Neural cell (in vitro differentiated cells): ENCODE measurements at regions not wholly inside any gene's neighbourhood (a gene's known extent, or its start where the extent isn't known, plus 50 kb on each side); places are given as distances from the start of the nearest gene placed in this dataset.

Source experiments
- POLR2AphosphoS5 ChIP-seq: IDR thresholded peaks from 2 replicates; pipeline ENCODE4 v1.6.1; 2012
- TAF1 ChIP-seq: IDR thresholded peaks from 2 replicates; pipeline ENCODE4 v1.6.1; 2012; ENCODE audit warnings: low read depth
- TF ChIP-seq, protein P1 (sequence below): fragments of 450-650 bp; IDR thresholded peaks from 2 replicates; pipeline ENCODE4 v1.5.1; 2014; ENCODE audit warnings: antibody characterized with exemption, mild to moderate bottlenecking, moderate library complexity; ENCODE audit not compliant: poor library complexity, severe bottlenecking
- TF ChIP-seq, protein P2 (sequence below): IDR thresholded peaks from 2 replicates; pipeline ENCODE4 v1.6.1; 2012; ENCODE audit warnings: borderline replicate concordance

DNA sequence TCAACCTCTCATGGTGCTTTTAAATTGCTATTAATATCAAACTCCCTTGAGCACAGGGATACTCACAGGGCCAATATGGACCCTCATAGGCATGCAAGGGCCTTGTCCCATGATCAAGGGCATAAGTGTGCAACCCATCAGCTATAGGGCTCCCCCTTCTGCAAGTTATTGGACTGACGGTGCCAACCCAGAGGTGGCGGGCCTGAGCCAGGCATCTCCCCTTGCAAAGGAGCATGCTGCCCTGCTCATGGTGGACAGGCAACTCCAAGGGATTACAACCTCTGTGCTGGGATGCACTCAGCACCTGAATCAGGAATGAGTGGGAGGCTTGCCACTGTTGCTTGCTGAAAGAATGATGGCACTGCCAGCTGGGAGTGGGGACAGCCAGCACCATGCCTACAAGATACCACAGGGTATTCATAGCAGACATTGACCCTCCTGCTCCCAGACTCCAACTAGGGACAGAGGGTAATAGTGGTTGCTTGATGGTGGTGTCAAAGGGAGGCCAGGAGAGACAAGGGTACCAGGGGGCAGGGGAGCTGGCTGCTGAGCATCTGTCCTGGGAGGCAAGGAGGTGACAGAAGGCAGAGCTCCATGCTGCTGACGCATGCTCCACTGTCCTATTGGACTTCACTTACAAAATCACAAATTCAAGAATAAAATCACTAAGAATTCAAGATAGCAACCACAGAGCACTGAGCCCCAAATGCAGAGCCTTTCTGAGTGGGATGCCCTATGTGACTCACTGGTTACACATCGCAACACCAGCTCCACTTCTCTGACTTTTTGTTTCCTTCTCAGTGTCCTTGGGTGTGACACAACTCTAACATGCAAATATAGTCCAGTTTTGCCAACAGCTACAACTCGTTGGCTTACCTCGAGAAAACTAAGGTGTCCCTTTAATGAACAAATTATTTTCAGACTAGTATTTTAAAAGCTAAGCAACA lies 157.1 kb upstream of the CCDC150 start:
- TF ChIP-seq, protein P1, sequence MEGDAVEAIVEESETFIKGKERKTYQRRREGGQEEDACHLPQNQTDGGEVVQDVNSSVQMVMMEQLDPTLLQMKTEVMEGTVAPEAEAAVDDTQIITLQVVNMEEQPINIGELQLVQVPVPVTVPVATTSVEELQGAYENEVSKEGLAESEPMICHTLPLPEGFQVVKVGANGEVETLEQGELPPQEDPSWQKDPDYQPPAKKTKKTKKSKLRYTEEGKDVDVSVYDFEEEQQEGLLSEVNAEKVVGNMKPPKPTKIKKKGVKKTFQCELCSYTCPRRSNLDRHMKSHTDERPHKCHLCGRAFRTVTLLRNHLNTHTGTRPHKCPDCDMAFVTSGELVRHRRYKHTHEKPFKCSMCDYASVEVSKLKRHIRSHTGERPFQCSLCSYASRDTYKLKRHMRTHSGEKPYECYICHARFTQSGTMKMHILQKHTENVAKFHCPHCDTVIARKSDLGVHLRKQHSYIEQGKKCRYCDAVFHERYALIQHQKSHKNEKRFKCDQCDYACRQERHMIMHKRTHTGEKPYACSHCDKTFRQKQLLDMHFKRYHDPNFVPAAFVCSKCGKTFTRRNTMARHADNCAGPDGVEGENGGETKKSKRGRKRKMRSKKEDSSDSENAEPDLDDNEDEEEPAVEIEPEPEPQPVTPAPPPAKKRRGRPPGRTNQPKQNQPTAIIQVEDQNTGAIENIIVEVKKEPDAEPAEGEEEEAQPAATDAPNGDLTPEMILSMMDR, result no peak
- TF ChIP-seq TAF1, result no peak
- TF ChIP-seq POLR2AphosphoS5, result no peak
- TF ChIP-seq, protein P2, sequence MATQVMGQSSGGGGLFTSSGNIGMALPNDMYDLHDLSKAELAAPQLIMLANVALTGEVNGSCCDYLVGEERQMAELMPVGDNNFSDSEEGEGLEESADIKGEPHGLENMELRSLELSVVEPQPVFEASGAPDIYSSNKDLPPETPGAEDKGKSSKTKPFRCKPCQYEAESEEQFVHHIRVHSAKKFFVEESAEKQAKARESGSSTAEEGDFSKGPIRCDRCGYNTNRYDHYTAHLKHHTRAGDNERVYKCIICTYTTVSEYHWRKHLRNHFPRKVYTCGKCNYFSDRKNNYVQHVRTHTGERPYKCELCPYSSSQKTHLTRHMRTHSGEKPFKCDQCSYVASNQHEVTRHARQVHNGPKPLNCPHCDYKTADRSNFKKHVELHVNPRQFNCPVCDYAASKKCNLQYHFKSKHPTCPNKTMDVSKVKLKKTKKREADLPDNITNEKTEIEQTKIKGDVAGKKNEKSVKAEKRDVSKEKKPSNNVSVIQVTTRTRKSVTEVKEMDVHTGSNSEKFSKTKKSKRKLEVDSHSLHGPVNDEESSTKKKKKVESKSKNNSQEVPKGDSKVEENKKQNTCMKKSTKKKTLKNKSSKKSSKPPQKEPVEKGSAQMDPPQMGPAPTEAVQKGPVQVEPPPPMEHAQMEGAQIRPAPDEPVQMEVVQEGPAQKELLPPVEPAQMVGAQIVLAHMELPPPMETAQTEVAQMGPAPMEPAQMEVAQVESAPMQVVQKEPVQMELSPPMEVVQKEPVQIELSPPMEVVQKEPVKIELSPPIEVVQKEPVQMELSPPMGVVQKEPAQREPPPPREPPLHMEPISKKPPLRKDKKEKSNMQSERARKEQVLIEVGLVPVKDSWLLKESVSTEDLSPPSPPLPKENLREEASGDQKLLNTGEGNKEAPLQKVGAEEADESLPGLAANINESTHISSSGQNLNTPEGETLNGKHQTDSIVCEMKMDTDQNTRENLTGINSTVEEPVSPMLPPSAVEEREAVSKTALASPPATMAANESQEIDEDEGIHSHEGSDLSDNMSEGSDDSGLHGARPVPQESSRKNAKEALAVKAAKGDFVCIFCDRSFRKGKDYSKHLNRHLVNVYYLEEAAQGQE, result no peak
